ENCODE measurements at regions not wholly inside any gene's neighbourhood (a gene's known extent, or its start where the extent isn't known, plus 50 kb on each side); places are given as distances from the start of the nearest gene placed in this dataset.

DNA sequence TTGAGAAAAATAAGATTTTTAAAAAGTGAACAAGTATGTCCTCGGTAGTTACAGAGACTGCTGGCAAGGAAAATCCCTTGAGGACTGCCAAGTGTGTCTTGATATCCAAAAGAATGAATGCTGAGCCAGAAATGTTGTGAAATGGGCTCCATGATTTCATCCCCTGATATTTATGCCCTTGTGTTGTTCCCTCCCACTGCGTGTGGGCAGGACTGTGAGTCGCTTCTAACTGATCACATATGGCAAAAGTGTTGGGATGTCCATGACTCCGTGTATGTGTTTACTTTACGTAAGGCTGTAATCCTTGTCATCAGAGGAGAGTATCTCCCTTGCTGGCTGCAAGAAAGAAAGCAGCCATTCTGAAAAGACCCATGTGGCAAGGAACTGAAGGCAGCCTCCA is 285.1 kb downstream of the SS18 start:
- DNase-seq: no peak

DNA sequence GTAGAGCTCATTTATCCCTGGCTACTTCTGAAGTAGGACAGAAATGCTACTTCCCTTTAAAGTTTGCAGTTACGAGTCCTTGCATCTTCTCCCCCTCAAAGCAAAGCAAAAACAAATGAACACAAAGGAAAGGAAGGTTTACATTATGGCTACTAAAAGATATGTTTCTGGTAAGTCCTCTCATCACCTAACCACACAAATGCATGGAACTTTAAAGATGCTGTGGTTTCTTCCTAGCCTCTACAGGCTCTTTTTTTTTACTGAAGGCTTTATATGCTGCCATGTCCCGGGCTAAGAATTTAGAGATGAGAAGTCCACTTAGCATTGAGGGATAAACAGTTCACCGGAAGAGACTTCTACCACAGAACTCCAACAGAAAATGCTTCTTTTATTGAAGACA is 291.2 kb downstream of the SS18 start:
- no peak for DNase-seq

DNA sequence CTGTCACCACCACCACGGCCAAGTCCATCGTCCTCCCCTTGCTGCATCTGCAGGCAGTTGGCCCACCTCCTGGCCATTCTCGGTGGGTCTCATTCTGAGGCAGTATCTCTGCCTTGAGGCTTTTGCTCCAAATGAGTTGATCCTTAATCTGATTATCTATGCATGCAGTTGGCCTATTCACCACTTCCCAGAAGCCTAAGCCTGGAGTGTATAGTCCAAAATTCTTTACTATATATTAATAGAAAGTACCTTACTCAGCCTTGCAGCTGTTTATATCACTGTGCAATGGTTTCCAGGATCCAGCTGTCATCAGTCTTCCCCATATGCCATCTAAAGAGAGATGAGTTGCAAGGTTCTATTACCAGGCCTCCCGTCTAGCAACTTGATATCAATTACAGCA is 292.4 kb downstream of the SS18 start:
- DNase-seq: no peak

DNA sequence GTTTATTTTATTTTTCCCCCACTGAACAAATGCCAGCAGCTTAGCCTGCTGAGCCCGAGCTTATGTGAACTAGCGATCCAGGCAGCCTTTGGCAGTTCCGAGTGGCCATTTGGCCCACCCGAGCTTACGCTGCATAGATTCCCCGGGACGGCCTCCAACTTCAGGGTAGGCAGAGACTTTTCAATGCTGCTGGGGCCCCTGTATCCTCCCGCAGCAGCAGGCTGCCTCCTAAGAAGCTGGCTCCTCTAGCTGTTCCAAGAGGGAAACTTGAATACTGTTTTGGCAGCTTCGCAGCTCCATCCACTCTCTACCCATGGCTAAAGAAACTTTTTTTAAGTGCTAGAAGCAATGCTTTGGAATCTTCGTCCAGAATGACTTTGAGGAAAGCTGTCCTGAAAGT is 295.2 kb downstream of the SS18 start:
- no peak for DNase-seq

DNA sequence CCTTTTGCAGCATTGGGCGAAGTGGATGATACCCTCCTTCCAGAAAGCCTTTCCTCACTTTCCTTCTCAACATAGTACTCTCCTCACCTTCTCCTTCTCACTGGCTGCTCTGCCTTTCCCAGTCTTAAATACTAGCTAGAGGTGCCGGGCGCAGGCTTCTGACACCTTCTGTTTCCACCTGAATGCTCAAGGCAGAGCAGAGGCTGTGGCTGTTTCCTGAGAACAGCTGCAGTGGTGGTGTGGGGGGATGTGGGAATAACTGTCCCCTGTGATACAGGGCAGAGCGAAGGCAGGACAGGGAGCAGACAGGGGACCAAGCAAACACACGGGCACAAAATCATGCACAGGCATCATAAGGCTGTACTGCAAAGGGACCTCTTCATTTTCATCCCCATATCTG is 303.1 kb downstream of the SS18 start:
- DNase-seq: no peak

DNA sequence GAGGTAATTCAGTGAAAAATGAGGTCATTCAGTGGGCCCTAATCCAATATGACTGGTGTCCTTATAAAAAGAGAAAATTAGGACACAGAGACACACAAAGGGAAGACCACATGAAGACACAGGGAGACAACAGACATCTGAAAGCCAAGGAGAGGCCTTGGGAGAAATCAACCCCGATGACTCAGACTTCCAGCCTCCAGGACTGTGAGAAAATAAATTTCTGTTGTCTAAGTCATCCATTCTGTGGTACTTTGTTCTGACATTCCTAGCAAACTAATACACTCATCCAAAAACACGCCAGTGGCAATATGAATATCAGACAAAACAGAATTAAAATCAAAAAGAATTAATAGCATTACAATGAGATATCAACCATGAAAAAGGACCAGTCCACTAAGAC is 303.7 kb downstream of the SS18 start:
- no peak for DNase-seq

DNA sequence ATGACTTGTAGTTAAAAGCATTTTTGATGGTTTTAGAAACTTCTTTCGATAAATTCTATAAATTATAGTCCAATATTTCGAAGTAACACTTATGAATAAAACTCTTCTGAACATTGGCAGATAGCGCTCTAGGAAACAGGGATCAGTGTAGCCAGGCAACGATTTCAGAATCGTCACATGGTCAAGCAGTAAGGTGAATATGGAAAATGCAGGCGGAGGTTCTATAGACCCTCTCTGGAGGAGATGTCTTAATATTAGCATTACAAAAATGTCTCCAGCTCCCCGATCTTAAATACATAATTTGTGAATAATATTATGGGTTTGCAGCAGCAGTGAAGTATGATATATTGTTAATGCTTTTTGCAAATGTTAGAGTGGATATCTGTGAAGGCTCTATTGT is 310.3 kb downstream of the SS18 start:
- no peak for DNase-seq

DNA sequence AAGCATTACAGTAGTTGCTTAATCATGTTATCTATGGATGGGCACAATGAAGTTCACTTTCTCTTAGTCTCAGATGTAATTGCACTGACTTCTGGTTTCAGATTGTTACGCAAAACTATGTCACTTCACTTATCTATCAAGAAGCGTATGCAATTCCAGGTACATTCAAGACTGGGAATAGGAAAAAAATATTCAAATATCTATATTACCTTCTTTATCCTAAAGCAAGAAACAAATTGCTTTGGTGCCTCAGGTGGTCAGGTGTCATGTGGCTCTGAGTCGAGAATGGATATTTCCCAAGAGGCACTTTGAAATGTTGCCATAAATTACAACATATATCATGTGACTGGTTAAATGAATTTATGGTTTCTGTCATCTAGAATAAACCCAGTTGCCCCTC is 318.6 kb downstream of the SS18 start:
- no peak for DNase-seq

DNA sequence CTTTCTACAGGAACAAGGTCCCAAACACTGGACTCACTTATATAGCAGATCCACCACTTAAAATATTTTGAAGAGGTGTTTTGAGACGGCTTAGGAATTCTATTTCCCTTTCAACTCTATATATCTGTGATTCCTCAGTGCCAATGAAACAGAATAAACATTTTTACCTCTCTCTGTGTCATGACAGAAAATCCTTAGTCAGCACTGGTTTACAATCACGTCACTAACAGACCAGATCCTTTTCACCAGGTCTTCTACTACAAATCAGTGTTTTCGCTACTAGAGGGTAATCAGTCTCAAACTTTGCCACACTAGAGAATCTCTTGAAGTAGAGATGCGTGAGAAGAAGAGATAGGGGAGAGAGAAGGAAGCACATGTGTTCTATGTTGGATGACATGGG is 325.6 kb downstream of the SS18 start:
- no peak for DNase-seq

DNA sequence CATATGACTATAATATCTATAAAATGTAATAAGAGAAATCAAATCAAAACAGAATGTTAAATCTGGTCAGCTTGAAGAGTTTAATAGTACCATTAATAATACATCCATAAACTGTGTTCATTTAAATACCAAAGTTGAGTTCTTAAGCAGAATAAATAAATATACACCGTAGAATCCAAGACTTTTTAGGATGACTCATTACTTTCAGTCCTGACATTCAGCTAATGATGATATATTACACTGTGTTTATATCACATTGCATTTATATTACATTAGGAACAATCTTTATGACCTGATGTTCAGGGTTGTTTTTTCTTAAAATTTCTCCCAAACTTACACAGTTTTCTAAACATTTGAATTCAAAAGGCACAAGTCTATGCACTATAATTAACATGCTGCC is 331.3 kb downstream of the SS18 start:
- no peak for DNase-seq

DNA sequence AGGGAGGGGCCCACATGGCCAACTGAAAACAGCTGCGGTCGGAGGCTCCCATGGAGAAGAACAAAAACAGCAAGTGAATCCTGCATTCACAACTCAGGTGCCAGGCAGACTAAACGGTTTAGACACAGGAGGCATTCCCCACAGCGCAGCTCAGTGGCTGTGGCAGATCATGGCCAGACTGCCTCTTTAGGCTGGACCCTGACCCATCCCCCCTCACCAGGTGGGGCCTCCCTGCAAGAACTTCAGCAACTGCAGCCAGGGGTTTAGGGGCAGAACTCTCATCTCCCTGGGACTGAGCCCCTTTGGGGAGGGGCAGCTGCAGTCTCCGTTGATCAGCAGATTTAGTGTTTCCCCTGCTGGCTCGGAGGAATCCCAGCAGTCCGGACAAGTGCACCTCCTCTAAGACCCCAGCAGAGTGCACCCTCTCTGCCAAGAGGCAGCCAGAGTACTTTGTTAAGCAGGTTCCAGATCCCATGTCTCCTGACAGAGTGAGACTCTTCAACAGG is 346.7 kb downstream of the SS18 start:
- no peak for DNase-seq

DNA sequence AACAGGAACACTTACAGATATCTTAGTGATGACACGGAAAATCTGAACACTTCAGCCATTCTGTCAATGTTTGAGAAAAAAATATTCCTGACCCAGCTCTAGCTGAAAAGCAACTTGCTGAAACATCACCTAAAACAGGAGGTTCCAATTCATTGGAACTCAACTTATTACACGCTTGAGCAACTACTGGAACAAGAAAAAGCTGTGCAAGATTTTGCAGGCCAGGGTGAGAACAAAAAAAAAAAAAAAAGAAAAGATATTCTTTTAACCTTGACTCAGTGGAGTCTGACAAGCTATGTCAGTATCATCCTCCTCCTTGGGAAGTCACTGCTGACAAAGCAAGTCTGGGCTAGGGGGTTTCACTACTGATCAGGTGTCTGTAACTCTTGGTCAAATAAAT is 351.0 kb downstream of the SS18 start:
- DNase-seq: no peak

DNA sequence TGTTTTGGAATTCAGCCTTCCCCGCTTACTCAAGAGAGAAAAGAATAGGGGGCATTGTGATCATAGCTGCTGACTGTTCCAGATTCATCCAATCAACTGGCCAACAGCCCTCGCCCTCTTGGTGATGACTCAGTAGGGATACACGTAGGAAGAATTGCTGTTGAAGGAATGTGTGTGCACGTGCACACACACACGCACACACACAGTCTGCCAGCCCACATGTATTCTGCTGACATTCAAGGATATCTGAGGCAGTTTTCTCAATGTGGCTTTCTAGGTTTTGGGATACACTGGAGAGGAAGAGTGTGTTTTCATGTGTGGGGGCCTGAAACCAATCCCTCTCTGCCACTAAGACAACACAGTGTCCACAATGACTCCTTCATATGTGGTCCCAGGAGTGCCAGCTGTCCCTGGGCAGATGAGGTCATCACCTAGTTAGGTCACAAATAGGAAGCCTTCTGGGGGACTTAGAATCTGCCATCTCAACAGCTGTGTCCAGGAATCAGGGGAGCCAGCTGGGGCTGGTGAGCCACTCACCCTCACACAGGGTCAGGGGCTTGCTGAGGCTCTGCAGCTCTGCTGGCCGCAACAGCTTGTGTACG is 352.6 kb downstream of the SS18 start:
- no peak for DNase-seq

DNA sequence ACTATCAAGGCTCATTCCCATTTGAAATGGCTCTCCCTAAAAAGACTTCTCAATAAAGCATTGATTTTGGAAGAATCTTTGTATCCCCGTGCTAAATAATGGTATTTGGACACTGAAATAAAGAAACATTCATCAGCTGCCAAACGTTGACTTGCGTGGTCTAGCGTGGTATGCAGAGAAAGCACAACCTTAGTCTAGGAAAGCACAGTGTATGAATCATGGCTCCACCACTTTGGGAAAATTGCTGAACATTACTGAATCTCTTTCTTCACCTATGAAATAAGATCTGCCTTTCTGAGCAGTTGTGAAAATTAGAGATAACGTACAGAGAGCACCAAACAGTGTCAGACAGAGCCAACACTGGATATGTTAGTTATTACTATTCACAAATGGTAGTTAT is 353.9 kb downstream of the SS18 start:
- no peak for DNase-seq

DNA sequence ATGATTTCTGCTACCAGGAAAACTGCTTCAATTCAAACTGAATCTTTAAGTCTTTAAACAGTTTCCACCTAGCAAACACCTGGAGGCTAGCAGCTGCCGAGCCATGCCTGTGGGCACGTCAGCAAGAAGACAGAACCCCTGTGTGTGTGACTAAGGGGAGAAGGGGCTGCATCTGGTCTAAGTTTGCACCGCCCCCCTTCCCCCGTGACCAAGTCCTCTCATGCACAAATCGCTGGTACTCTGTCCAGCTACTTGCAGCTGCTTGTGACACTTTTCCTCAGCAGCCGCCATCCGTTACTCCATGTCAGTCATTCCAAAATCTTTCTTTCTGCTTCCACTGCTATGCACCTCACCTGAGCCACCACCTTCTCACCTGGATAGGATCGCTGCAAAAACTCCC is 355.0 kb downstream of the SS18 start:
- no peak for DNase-seq

DNA sequence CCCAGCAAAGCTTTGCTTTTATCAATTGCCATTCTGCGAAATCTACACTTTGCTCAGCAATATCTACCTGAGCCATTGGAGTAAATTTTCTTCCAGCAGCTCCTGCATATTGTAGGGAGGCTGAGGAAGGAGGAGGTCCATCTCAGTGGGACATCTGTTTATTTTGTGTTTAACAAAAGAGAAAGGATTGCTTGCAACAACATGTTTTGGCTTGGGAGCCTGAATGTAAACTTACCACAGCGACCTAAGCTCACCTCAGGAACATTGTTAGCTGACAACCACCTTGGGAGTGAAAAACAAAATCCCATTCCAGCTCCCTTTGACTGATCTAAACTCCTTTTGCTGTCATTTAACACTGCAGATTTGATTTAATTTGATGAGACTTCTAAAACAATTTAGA is 356.1 kb downstream of the SS18 start:
- DNase-seq: no peak

DNA sequence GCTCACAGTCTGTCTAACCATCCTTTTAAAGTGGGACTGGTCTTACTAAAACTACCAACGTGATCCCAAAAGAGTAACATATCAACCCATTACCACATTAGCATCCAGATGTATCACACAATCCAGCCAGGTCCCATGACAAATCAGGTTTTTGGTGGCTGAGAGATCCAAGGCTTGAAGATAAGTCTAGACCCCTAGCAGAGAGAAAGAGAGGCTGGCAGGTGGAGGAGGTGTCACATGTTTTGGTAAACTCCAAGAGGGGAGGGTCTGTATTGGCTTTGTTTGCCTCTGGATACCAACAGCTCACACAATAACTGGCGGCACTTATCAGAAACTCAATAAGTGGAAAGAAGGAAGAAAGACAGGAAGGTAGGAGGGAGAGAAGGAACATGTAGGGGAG is 357.6 kb downstream of the SS18 start:
- DNase-seq: no peak

DNA sequence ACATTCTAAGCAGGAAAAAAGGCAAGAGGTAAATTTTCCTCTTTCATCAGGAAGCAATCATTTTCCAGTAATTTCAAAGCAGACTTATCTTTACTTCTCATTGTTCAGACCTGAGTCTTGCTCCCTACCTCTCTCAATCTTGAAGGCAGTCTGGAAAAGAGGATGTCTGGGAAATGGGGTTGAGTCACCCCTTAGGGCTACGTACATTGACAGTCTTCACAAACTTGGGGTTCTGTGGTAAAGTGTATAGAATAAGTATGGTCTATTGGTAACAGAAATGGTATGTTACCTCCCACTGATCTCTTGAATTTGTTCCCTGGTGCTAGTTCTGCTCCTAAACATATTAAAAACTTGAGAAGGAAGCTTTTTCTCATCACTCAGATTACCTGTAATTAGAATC is 361.3 kb downstream of the SS18 start:
- DNase-seq: no peak

DNA sequence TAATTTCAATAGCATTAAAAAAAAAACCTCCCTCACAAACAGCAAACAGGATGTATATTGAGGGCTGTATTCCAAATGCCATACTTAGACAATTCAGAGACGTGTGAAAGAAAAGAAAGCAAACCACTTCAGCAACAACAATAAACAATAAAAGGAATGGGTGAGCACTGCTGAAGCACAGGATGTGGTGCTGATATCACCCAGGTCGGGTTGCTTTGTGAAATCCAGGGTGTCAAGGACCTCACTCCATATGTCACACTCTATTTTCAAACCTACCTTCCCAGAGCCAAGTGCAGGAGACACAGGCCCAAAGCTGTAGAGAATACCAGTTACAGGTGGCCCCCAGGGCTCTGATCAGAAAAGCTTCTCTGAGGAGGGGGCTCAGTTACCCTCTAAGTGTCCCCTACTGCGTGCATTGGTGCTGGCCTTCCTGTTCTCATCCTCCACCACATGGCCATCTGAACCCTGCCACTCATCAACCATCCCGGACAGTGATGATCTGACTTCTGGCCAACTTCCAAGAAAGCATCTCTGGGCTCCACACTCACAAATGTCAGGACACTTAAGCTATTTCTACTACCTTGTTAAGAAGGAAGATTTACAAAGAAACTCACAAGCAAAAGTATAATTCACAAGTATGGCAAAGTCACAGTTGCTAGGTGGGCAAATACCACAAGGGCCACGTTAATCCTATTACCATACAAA is 363.0 kb downstream of the SS18 start:
- DNase-seq: no peak

DNA sequence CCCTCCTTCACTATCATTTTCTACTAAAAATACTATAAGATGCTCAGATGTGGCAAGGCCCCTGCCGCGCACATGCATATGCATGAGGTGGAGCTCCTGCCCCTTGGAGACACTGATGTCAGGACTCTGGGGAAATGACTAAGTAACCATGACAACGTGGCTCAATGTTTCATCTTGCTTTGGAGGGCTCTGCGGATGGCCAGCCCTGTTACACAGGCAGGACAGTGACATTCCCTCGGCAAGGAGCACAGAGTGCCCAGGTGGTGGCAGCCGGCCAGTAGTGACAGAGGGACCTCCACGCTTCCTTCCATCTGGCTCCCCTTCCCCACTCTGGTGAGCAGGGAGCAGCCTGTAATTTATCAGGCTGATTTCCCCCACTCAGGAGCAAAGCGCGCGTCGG is 364.1 kb downstream of the SS18 start:
- DNase-seq: no peak

DNA sequence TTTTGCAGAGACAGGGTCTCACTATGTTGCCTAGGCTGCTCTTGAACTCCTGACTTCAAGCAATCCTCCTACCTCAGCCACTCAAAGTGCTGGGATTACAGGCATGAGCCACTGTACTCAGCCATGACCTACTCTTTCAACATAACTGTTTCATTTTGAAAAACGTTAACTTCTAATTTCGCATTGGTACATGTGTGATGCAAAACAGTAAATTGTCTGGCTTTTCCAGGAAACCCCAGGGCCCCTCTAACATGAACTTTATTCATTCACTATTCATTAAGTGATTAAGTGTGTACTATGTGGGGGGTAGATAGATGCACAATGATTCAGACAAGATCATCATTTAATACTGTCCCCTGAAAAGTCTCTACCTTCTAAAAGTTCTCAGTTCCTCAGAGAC is 364.9 kb downstream of the SS18 start:
- no peak for DNase-seq

DNA sequence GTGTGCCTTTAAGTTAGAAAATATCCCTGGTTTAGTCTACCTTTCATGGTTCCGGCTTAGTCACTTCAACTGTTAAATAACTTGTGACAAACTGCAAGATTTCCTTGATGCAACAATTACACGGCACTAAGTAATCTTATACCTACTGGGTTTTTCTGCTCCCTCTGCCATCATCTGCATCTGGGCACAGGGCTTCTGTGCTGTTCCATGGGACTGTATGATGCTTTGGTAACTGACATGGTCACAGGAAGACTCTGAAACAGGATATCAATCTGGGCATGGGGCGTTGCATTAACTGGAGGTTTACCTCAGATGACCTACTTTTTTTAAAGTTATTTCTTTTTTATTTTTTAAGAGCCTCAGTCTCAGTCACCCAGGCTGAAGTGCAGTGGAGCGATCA is 365.4 kb downstream of the SS18 start:
- DNase-seq: no peak

DNA sequence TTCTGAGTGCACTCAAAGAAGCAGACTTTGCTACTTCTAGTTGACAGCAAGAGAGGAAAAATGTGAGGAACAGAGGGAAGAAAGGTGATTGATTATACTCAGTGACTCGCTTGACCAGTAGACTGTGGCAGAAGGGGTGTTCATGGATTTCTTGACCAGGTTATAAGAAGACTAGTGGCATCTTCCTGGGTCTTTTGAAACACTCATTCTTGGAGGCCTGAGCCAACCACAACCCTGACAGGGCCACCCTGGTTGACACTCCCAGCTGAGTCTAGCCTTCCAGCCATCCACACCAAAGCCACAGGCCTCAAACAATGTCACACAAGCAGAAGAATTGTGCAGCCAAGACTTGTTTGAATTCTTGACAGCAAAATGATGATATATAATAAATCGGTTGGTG is 366.3 kb downstream of the SS18 start:
- no peak for DNase-seq

DNA sequence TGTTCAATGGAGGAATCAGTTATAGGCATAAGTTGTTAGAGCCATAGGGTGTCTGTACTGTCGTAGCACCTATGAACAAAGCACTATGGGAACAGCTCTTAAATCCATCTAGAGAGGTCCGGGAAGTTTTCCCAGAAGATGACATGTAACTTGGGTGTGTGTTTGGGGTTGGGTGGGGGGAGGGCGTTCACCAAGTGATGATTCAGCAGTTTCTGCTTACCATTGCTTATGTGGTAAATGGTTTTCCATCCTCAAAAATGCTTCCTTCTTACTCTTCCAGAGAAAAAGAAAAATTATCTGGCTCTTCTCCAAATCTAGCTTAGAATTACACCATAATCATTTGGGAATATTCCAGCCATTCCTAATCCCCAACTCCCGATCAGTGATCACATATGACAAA is 361.1 kb upstream of the ZNF521 start:
- DNase-seq: no peak

DNA sequence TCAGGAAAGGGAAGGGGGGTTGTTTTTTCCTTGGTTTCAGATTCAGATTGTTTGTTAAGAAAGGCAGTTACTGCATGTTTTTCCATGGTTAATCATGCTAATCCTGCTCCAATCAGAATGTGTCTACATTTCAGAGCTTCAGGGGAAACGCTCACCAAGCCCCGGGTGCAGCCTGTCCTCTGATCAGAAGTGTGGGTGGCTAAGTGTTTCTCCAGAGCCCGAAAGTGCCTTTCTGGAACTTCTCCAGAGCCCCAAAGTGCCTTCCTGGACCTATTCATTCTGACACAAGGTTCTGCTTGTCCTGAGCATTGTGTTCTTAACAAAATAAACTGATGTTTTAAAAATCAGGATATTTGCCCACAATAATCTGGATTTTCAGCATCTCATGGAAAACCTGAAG is 359.0 kb upstream of the ZNF521 start:
- DNase-seq: no peak
